ENCODE measurements at regions not wholly inside any gene's neighbourhood (a gene's known extent, or its start where the extent isn't known, plus 50 kb on each side); places are given as distances from the start of the nearest gene placed in this dataset.

- no peaks in the 10 kb centered on the region for H3K4me1 ChIP-seq (ENCODE audit: control insufficient read depth in 4 of 4, insufficient read depth in 4 of 4, low read length in 3 of 4)
- TF ChIP-seq TAF1 (conservative IDR thresholded peaks at IDR 0.05) = no peak
- TF ChIP-seq FOXA2 (IDR thresholded peaks at IDR 0.05) = no peak
- TF ChIP-seq, protein P1, sequence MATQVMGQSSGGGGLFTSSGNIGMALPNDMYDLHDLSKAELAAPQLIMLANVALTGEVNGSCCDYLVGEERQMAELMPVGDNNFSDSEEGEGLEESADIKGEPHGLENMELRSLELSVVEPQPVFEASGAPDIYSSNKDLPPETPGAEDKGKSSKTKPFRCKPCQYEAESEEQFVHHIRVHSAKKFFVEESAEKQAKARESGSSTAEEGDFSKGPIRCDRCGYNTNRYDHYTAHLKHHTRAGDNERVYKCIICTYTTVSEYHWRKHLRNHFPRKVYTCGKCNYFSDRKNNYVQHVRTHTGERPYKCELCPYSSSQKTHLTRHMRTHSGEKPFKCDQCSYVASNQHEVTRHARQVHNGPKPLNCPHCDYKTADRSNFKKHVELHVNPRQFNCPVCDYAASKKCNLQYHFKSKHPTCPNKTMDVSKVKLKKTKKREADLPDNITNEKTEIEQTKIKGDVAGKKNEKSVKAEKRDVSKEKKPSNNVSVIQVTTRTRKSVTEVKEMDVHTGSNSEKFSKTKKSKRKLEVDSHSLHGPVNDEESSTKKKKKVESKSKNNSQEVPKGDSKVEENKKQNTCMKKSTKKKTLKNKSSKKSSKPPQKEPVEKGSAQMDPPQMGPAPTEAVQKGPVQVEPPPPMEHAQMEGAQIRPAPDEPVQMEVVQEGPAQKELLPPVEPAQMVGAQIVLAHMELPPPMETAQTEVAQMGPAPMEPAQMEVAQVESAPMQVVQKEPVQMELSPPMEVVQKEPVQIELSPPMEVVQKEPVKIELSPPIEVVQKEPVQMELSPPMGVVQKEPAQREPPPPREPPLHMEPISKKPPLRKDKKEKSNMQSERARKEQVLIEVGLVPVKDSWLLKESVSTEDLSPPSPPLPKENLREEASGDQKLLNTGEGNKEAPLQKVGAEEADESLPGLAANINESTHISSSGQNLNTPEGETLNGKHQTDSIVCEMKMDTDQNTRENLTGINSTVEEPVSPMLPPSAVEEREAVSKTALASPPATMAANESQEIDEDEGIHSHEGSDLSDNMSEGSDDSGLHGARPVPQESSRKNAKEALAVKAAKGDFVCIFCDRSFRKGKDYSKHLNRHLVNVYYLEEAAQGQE (IDR thresholded peaks at IDR 0.05) = no peak
- TF ChIP-seq, protein P2, sequence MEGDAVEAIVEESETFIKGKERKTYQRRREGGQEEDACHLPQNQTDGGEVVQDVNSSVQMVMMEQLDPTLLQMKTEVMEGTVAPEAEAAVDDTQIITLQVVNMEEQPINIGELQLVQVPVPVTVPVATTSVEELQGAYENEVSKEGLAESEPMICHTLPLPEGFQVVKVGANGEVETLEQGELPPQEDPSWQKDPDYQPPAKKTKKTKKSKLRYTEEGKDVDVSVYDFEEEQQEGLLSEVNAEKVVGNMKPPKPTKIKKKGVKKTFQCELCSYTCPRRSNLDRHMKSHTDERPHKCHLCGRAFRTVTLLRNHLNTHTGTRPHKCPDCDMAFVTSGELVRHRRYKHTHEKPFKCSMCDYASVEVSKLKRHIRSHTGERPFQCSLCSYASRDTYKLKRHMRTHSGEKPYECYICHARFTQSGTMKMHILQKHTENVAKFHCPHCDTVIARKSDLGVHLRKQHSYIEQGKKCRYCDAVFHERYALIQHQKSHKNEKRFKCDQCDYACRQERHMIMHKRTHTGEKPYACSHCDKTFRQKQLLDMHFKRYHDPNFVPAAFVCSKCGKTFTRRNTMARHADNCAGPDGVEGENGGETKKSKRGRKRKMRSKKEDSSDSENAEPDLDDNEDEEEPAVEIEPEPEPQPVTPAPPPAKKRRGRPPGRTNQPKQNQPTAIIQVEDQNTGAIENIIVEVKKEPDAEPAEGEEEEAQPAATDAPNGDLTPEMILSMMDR (IDR thresholded peaks at IDR 0.05; ENCODE audit: low read depth, low read length, missing input control) = no peak
- no peak for TF ChIP-seq HNF4A (conservative IDR thresholded peaks at IDR 0.05)
- TF ChIP-seq YY1 (IDR thresholded peaks at IDR 0.05) = no peak
- TF ChIP-seq EGR1 (IDR thresholded peaks at IDR 0.05; ENCODE audit: low read depth in 2 of 2) = no peak
- no peak for TF ChIP-seq MAX (IDR thresholded peaks at IDR 0.05)
- no peak for TF ChIP-seq RXRA (IDR thresholded peaks at IDR 0.05)
- no peak for TF ChIP-seq ZBTB33 (IDR thresholded peaks at IDR 0.05)
- no peak for TF ChIP-seq JUND (IDR thresholded peaks at IDR 0.05)
- no peak for TF ChIP-seq ATF3 (IDR thresholded peaks at IDR 0.05)
- TF ChIP-seq GABPA (IDR thresholded peaks at IDR 0.05 in 1 of 2, conservative IDR thresholded peaks at IDR 0.05 in 1 of 2) = no peak
- TF ChIP-seq HNF4G (IDR thresholded peaks at IDR 0.05) = no peak
- no peak for TF ChIP-seq FOXA1 (IDR thresholded peaks at IDR 0.05)
- TF ChIP-seq NR2F2 (IDR thresholded peaks at IDR 0.05) = no peak
- no peak for TF ChIP-seq RAD21 (IDR thresholded peaks at IDR 0.05)
These were observed 2017.3 kb downstream of the C4orf33 start for GRCh38 chr4:131113273-131113672.

DNA sequence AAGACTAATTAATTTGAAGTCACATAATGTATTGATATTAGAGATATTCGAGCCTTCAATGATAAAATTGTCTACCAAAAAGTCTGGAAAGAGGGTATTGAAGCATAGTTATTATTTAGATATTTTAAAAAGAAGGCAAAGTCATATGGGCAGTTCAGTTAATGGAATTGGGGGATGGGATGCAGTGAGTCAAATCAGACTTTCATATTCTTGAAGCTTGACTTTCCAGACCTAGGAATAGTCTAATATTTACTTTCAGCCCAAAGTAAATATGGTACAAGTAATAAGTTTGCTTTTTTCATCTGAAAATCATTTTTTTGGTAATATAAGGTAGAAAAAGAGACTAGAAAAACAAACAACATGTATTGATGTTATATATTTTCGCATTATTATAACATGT, 2017.8 kb downstream of the C4orf33 start:
- no peak for DNase-seq (ENCODE audit: low spot score)
- Histone ChIP-seq H3K27ac (ENCODE audit: low read depth in 1 of 2, low read length in 2 of 2) (no peak overlapping the region), H3K4me1 (ENCODE audit: control insufficient read depth in 4 of 4, insufficient read depth in 4 of 4, low read length in 3 of 4) (no peaks in the 10 kb centered on the region), H3K9ac (ENCODE audit: low read depth in 1 of 2, low read length in 2 of 2) (no peak overlapping the region), H3K9me3 (ENCODE audit: control insufficient read depth in 4 of 4, low read length in 3 of 4) (no peaks in the 10 kb centered on the region), H3K4me3 (ENCODE audit: low read depth in 1 of 3, low read length in 3 of 3) (no peak overlapping the region), H3K27me3 (ENCODE audit: control insufficient read depth in 4 of 4, insufficient read depth in 4 of 4, low read length in 3 of 4) (no peaks in the 10 kb centered on the region), H3K36me3 (ENCODE audit: control insufficient read depth in 4 of 4, insufficient read depth in 3 of 4, low read depth in 1 of 4, low read length in 3 of 4) (no peaks in the 10 kb centered on the region)
- 79% methylated on average over 2 of the region's 2 CpGs for WGBS
- TF ChIP-seq NR2F2 (IDR thresholded peaks at IDR 0.05) = no peak
- TF ChIP-seq EGR1 (IDR thresholded peaks at IDR 0.05; ENCODE audit: low read depth in 2 of 2) = no peak
- no peak for TF ChIP-seq HNF4A (conservative IDR thresholded peaks at IDR 0.05)
- TF ChIP-seq MAX (IDR thresholded peaks at IDR 0.05) = no peak
- TF ChIP-seq ATF3 (IDR thresholded peaks at IDR 0.05) = no peak
- no peak for TF ChIP-seq RAD21 (IDR thresholded peaks at IDR 0.05)
- no peak for TF ChIP-seq YY1 (IDR thresholded peaks at IDR 0.05)
- TF ChIP-seq, protein P1 (IDR thresholded peaks at IDR 0.05) = no peak
- TF ChIP-seq JUND (IDR thresholded peaks at IDR 0.05) = no peak
- TF ChIP-seq TAF1 (conservative IDR thresholded peaks at IDR 0.05) = no peak
- no peak for TF ChIP-seq ZBTB33 (IDR thresholded peaks at IDR 0.05)
- TF ChIP-seq HNF4G (IDR thresholded peaks at IDR 0.05) = no peak
- no peak for TF ChIP-seq RXRA (IDR thresholded peaks at IDR 0.05)

More at GRCh38 chr4:131113273-131113672, 2017.3 kb downstream of the C4orf33 start:
- no peak for DNase-seq (ENCODE audit: low spot score)
- H3K9ac ChIP-seq (ENCODE audit: low read depth in 1 of 2, low read length in 2 of 2) = no peak overlapping the region
- WGBS = 82% methylated on average over 3 of the region's 3 CpGs
- H3K4me3 ChIP-seq (ENCODE audit: low read depth in 1 of 3, low read length in 3 of 3) = no peak overlapping the region
- no peaks in the 10 kb centered on the region for H3K9me3 ChIP-seq (ENCODE audit: control insufficient read depth in 4 of 4, low read length in 3 of 4)
- no peaks in the 10 kb centered on the region for H3K36me3 ChIP-seq (ENCODE audit: control insufficient read depth in 4 of 4, insufficient read depth in 3 of 4, low read depth in 1 of 4, low read length in 3 of 4)
- no peaks in the 10 kb centered on the region for H3K27me3 ChIP-seq (ENCODE audit: control insufficient read depth in 4 of 4, insufficient read depth in 4 of 4, low read length in 3 of 4)
- H3K27ac ChIP-seq (ENCODE audit: low read depth in 1 of 2, low read length in 2 of 2) = no peak overlapping the region
